Endothelial cell of umbilical vein (primary cell): ENCODE measurements at regions not wholly inside any gene's neighbourhood (a gene's known extent, or its start where the extent isn't known, plus 50 kb on each side); places are given as distances from the start of the nearest gene placed in this dataset.

Experiments used
- BruUV-seq: library from RNA; stranded (reverse); fragments of 400-500 nt; replicated peaks from 2 replicates; lab custom pipeline; 2021; lab: Mats Ljungman, UMichigan
- CTCF ChIA-PET: fragments of 300-600, 350-600 bp; sonication (Branson Sonifier 250); formaldehyde crosslinking; loops from one replicate; lab custom pipeline; 2021; ENCODE audit warnings: antibody characterized with exemption, inconsistent platforms; lab: Charles Lee
- POLR2A ChIA-PET: fragments of 300-600, 350-600 bp; sonication (Branson Sonifier 250); formaldehyde crosslinking; loops from one replicate; lab custom pipeline; 2021; ENCODE audit warnings: antibody characterized with exemption, inconsistent platforms; lab: Charles Lee
- DNase-seq: peaks from one replicate; pipeline ENCODE4 v3.0.0-alpha.2; 2011; ENCODE audit warnings: low read depth, low spot score
- FAIRE-seq: peaks from 2 replicates; lab custom pipeline; 2011; peaks lifted over from hg19 to GRCh38; lab: Jason Lieb, UNC
- H2AFZ ChIP-seq: 2 replicates; pipeline ENCODE4 v1.6.0; 2012; ENCODE audit warnings: low read depth, low read length, control low read depth, inconsistent platforms
- H3K27ac ChIP-seq: 2 replicates; pipeline ENCODE4 v1.5.1; 2011; ENCODE audit warnings: low read depth, mild to moderate bottlenecking, control low read depth, low read length, moderate library complexity; ENCODE audit not compliant: insufficient read depth
- H3K27me3 ChIP-seq, 2 experiments: 2 replicates each; pipeline versions ENCODE4 v1.6.0 to v1.6.1; 2011; ENCODE audit warnings: low read length in 2 of 2, mixed read lengths in 1 of 2; ENCODE audit not compliant: control insufficient read depth in 2 of 2, insufficient read depth in 2 of 2
- H3K36me3 ChIP-seq, 2 experiments: 2 replicates in 1 of 2; 3 replicates in 1 of 2; pipeline ENCODE4 v1.5.1; 2011; ENCODE audit warnings: low read length in 2 of 2, mild to moderate bottlenecking in 1 of 2, moderate library complexity in 1 of 2; ENCODE audit not compliant: control insufficient read depth in 2 of 2, insufficient read depth in 2 of 2; ENCODE audit errors: extremely low read depth in 1 of 2
- H3K4me1 ChIP-seq: 3 replicates; pipeline ENCODE4 v1.5.1; 2011; ENCODE audit warnings: mild to moderate bottlenecking, low read length; ENCODE audit not compliant: control insufficient read depth, insufficient read depth; ENCODE audit errors: extremely low read depth
- H3K4me2 ChIP-seq: 2 replicates; pipeline ENCODE4 v1.6.1; 2011; ENCODE audit warnings: low read length, control low read depth, mixed read lengths; ENCODE audit not compliant: insufficient read depth
- H3K4me3 ChIP-seq, 3 experiments: fragments of 200-600 bp in 1 of 3; sonication (generic), shearing (Covaris generic) in 1 of 3; replicated peaks in 1 of 3; 2 replicates each; pipeline ENCODE4 v1.5.1; 2011 to 2016; ENCODE audit warnings: control low read depth in 3 of 3, low read length in 3 of 3, mild to moderate bottlenecking in 2 of 3, inconsistent platforms in 1 of 3, low read depth in 1 of 3, moderate library complexity in 1 of 3; ENCODE audit not compliant: insufficient read depth in 1 of 3
- H3K79me2 ChIP-seq: 2 replicates; pipeline ENCODE4 v1.6.0; 2012; ENCODE audit warnings: low read length, inconsistent platforms; ENCODE audit not compliant: control insufficient read depth, insufficient read depth
- H3K9ac ChIP-seq: replicated peaks from 2 replicates; pipeline ENCODE3; 2011; ENCODE audit warnings: low read length, control low read depth; ENCODE audit not compliant: insufficient read depth; ENCODE audit errors: extremely low read depth
- H3K9me1 ChIP-seq: replicated peaks from 3 replicates; pipeline ENCODE4 v1.6.0; 2011; ENCODE audit warnings: mild to moderate bottlenecking, low read length; ENCODE audit not compliant: control insufficient read depth, insufficient read depth; ENCODE audit errors: extremely low read depth
- H3K9me3 ChIP-seq: replicated peaks from 2 replicates; pipeline ENCODE4 v1.5.1; 2012; ENCODE audit warnings: low read length, inconsistent platforms; ENCODE audit not compliant: control insufficient read depth, insufficient read depth
- H4K20me1 ChIP-seq: replicated peaks from 2 replicates; pipeline ENCODE3; 2011; ENCODE audit warnings: mild to moderate bottlenecking, low read length; ENCODE audit not compliant: control insufficient read depth, insufficient read depth; ENCODE audit errors: extremely low read depth
- EZH2 ChIP-seq: IDR thresholded peaks from 2 replicates; pipeline ENCODE4 v1.6.1; 2012; ENCODE audit warnings: borderline replicate concordance, low read depth, mild to moderate bottlenecking, moderate library complexity, low read length, inconsistent platforms; ENCODE audit not compliant: severe bottlenecking
- FOS ChIP-seq: IDR thresholded peaks from 2 replicates; pipeline ENCODE4 v1.6.1; 2011; ENCODE audit warnings: mild to moderate bottlenecking, low read length, moderate library complexity, borderline replicate concordance; ENCODE audit not compliant: insufficient read depth
- GATA2 ChIP-seq: IDR thresholded peaks from 2 replicates; pipeline ENCODE4 v1.7.0; 2011; ENCODE audit warnings: low read depth, mild to moderate bottlenecking, moderate library complexity, mixed read lengths, low read length; ENCODE audit not compliant: insufficient read length, insufficient read depth
- JUN ChIP-seq: IDR thresholded peaks from 2 replicates; pipeline ENCODE4 v1.6.1; 2011; ENCODE audit warnings: borderline replicate concordance, low read depth; ENCODE audit not compliant: insufficient read length, insufficient read depth
- MYC ChIP-seq: IDR thresholded peaks from one replicate; pipeline ENCODE4 v1.6.1; 2011; ENCODE audit warnings: mild to moderate bottlenecking, low read depth, low read length
- POLR2A ChIP-seq: IDR thresholded peaks from 2 replicates; pipeline ENCODE4 v1.6.1; 2012; ENCODE audit warnings: low read depth, mild to moderate bottlenecking, control low read depth, low read length
- POLR2AphosphoS5 ChIP-seq: IDR thresholded peaks from 2 replicates; pipeline ENCODE4 v1.6.1; 2012; ENCODE audit warnings: low read depth, mild to moderate bottlenecking, control low read depth, low read length, moderate library complexity; ENCODE audit not compliant: insufficient read depth
- dilution Hi-C: fragments of 300-500 bp; cut with MboI; formaldehyde crosslinking; loops from one replicate; pipeline ENCODE4 v1.15.0; 2019; ENCODE audit warnings: low sequenced_read_pairs; ENCODE audit not compliant: extremely low pct_ligation_motif_present
- intact Hi-C: fragments of 100-400 bp; cut with micrococcal nuclease; formaldehyde crosslinking; loops from one replicate; pipeline ENCODE4 v1.10.0; 2022
- TF ChIP-seq, protein P1 (sequence below), 2 donors: IDR thresholded peaks; 1 replicate in 1 of 2; 2 replicates in 1 of 2; pipeline ENCODE4 v1.5.1; 2011; ENCODE audit warnings: low read length in 2 of 2, mild to moderate bottlenecking in 2 of 2, moderate library complexity in 2 of 2, control low read depth in 1 of 2, inconsistent platforms in 1 of 2, low read depth in 1 of 2; ENCODE audit not compliant: insufficient read depth in 1 of 2; ENCODE audit errors: extremely low read depth in 1 of 2
- TF ChIP-seq, protein P2 (sequence below): IDR thresholded peaks from 2 replicates; pipeline ENCODE4 v1.6.1; 2011; ENCODE audit not compliant: insufficient read depth, insufficient read length

DNA sequence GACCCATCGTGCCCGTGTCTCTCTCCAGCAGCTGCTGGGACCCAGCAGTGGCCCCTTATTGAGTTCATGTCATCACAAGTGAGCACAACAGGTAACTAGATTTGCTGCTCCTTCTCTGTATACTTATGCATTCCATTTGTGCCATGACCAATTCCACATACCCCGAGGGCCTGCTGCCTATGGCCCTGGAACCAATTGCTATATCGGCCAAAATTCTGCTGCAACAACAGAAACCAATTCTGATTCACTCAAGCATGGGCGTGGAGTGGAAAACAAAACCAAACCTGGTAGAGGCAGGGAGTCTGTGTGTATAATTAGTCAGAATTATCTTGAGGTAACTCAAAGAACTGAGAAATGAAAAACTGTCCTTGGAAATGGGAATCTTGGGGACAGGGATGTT lies 516.6 kb downstream of the EPHB1 start:
- H3K27me3 ChIP-seq: no peaks in the 10 kb centered on the region
- no peak for DNase-seq
- no peaks in the 10 kb centered on the region for H4K20me1 ChIP-seq
- H2AFZ ChIP-seq: no peak overlapping the region
- H3K4me3 ChIP-seq: no peak overlapping the region
- TF ChIP-seq GATA2: no peak
- no peak for TF ChIP-seq FOS
- TF ChIP-seq, protein P1, sequence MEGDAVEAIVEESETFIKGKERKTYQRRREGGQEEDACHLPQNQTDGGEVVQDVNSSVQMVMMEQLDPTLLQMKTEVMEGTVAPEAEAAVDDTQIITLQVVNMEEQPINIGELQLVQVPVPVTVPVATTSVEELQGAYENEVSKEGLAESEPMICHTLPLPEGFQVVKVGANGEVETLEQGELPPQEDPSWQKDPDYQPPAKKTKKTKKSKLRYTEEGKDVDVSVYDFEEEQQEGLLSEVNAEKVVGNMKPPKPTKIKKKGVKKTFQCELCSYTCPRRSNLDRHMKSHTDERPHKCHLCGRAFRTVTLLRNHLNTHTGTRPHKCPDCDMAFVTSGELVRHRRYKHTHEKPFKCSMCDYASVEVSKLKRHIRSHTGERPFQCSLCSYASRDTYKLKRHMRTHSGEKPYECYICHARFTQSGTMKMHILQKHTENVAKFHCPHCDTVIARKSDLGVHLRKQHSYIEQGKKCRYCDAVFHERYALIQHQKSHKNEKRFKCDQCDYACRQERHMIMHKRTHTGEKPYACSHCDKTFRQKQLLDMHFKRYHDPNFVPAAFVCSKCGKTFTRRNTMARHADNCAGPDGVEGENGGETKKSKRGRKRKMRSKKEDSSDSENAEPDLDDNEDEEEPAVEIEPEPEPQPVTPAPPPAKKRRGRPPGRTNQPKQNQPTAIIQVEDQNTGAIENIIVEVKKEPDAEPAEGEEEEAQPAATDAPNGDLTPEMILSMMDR (IDR thresholded peaks at IDR 0.05; ENCODE audit: extremely low read depth in 1 of 2, insufficient read depth in 1 of 2, low read depth in 1 of 2, low read length in 2 of 2): no peak
- TF ChIP-seq POLR2A: no peak
- TF ChIP-seq, protein P2, sequence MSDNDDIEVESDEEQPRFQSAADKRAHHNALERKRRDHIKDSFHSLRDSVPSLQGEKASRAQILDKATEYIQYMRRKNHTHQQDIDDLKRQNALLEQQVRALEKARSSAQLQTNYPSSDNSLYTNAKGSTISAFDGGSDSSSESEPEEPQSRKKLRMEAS: no peak
- no peak for TF ChIP-seq MYC
- no peak for TF ChIP-seq JUN
- TF ChIP-seq POLR2AphosphoS5: no peak
- TF ChIP-seq EZH2: no peak
- no TSS peak for BruUV-seq
- ChIA-PET CTCF (no interaction called here), POLR2A (no interaction called here)
- H3K27ac ChIP-seq: no peak overlapping the region
- H3K9me1 ChIP-seq: no peaks in the 10 kb centered on the region
- no peaks in the 10 kb centered on the region for H3K79me2 ChIP-seq
- H3K36me3 ChIP-seq: no peaks in the 10 kb centered on the region
- no peak overlapping the region for H3K4me2 ChIP-seq
- no peak overlapping the region for H3K9ac ChIP-seq
- FAIRE-seq: no peak
- H3K9me3 ChIP-seq: peaks cover 6% of the 10 kb centered on the region
- dilution Hi-C loops (no loop called here), intact Hi-C loops (no loop called here)
- no peaks in the 10 kb centered on the region for H3K4me1 ChIP-seq
